ENCODE measurements at regions not wholly inside any gene's neighbourhood (a gene's known extent, or its start where the extent isn't known, plus 50 kb on each side); places are given as distances from the start of the nearest gene placed in this dataset.

- Mint-ChIP-seq H3K9me3 (peaks cover 5% of the 10 kb centered on the region), H3K4me3 (no peak overlapping the region), H3K27ac (no peak overlapping the region), H3K36me3 (no peaks in the 10 kb centered on the region), H3K4me1 (peaks cover 11% of the 10 kb centered on the region), H3K27me3 (ENCODE audit: insufficient read depth, low read depth) (no peaks in the 10 kb centered on the region)
- no peak for TF ChIP-seq EZH2 (IDR thresholded peaks at IDR 0.05)
- no peak for TF ChIP-seq EZH2phosphoT487 (IDR thresholded peaks at IDR 0.05)
- no peak for TF ChIP-seq CTCF (IDR thresholded peaks at IDR 0.05)
- Histone ChIP-seq H3K4me2 (no peak overlapping the region), H3K9ac (no peak overlapping the region), H4K20me1 (ENCODE audit: low read depth) (no peaks in the 10 kb centered on the region), H3K36me3 (no peaks in the 10 kb centered on the region), H3K4me3 (no peak overlapping the region), H3K27me3 (no peaks in the 10 kb centered on the region), H3K4me1 (peaks cover 12% of the 10 kb centered on the region), H3F3A (ENCODE audit: low read depth) (no peaks in the 10 kb centered on the region), H3K79me2 (ENCODE audit: low read depth) (no peaks in the 10 kb centered on the region), H3K27ac (no peak overlapping the region), H2AFZ (replicated peaks) (no peak overlapping the region), H3K9me3 (ENCODE audit: low read depth) (no peaks in the 10 kb centered on the region)
- DNase-seq (ENCODE audit: low spot score), result peak; percentile 3
Measured at GRCh38 chr15:91561371-91562100, 292.0 kb upstream of the SLCO3A1 start.

- H3K4me3 ChIP-seq, result no peak overlapping the region
- no peak overlapping the region for H2AFZ ChIP-seq (replicated peaks)
- no peak overlapping the region for H3K27ac ChIP-seq
- H3F3A ChIP-seq (ENCODE audit: low read depth), result no peaks in the 10 kb centered on the region
- H3K27me3 ChIP-seq, result no peaks in the 10 kb centered on the region
- no peak overlapping the region for H3K4me3 Mint-ChIP-seq
- no peaks in the 10 kb centered on the region for H3K9me3 ChIP-seq (ENCODE audit: low read depth)
- H3K27ac Mint-ChIP-seq, result no peak overlapping the region
- no peak for TF ChIP-seq CTCF (IDR thresholded peaks at IDR 0.05)
- no peak for TF ChIP-seq EZH2phosphoT487 (IDR thresholded peaks at IDR 0.05)
- TF ChIP-seq EZH2 (IDR thresholded peaks at IDR 0.05), result no peak
- no peaks in the 10 kb centered on the region for H3K79me2 ChIP-seq (ENCODE audit: low read depth)
- no peaks in the 10 kb centered on the region for H3K36me3 ChIP-seq
- no peaks in the 10 kb centered on the region for H3K27me3 Mint-ChIP-seq (ENCODE audit: insufficient read depth, low read depth)
- H3K9me3 Mint-ChIP-seq, result peaks cover 2% of the 10 kb centered on the region
- H3K9ac ChIP-seq, result no peak overlapping the region
- DNase-seq (ENCODE audit: low spot score), result no peak
- H3K4me1 ChIP-seq, result peaks cover 12% of the 10 kb centered on the region
- H3K4me2 ChIP-seq, result no peak overlapping the region
- H3K4me1 Mint-ChIP-seq, result peaks cover 11% of the 10 kb centered on the region
- H4K20me1 ChIP-seq (ENCODE audit: low read depth), result no peaks in the 10 kb centered on the region
- H3K36me3 Mint-ChIP-seq, result no peaks in the 10 kb centered on the region
Measured at GRCh38 chr15:91562698-91563097, 290.8 kb upstream of the SLCO3A1 start.

- no peaks in the 10 kb centered on the region for H3K36me3 ChIP-seq
- no peaks in the 10 kb centered on the region for H3K9me3 ChIP-seq (ENCODE audit: low read depth)
- Mint-ChIP-seq H3K27me3 (ENCODE audit: insufficient read depth, low read depth) (no peaks in the 10 kb centered on the region), H3K27ac (no peak overlapping the region), H3K36me3 (no peaks in the 10 kb centered on the region), H3K4me1 (peaks cover 9% of the 10 kb centered on the region), H3K9me3 (peaks cover 2% of the 10 kb centered on the region), H3K4me3 (no peak overlapping the region)
- no peak for DNase-seq (ENCODE audit: low spot score)
- H3K4me3 ChIP-seq, result no peak overlapping the region
- no peak overlapping the region for H3K27ac ChIP-seq
- no peaks in the 10 kb centered on the region for H3K79me2 ChIP-seq (ENCODE audit: low read depth)
- no peaks in the 10 kb centered on the region for H3K27me3 ChIP-seq
- no peak overlapping the region for H3K9ac ChIP-seq
- peaks cover 12% of the 10 kb centered on the region for H3K4me1 ChIP-seq
- no peak overlapping the region for H2AFZ ChIP-seq (replicated peaks)
- TF ChIP-seq EZH2 (IDR thresholded peaks at IDR 0.05), result no peak
- TF ChIP-seq EZH2phosphoT487 (IDR thresholded peaks at IDR 0.05), result no peak
- TF ChIP-seq CTCF (IDR thresholded peaks at IDR 0.05), result no peak
- H3K4me2 ChIP-seq, result no peak overlapping the region
- no peaks in the 10 kb centered on the region for H4K20me1 ChIP-seq (ENCODE audit: low read depth)
- H3F3A ChIP-seq (ENCODE audit: low read depth), result no peaks in the 10 kb centered on the region
Measured at GRCh38 chr15:91564631-91565030, 288.9 kb upstream of the SLCO3A1 start.

Data from neural progenitor cell (in vitro differentiated cells).